ENCODE measurements at regions not wholly inside any gene's neighbourhood (a gene's known extent, or its start where the extent isn't known, plus 50 kb on each side); places are given as distances from the start of the nearest gene placed in this dataset.

GRCh38 chr2:128736689-128737545 is 418.2 kb upstream of the HS6ST1 start:
- FAIRE-seq (no peak), DNase-seq (ENCODE audit: low spot score) (no peak)

- DNase-seq (ENCODE audit: low spot score): no peak
- no peak for FAIRE-seq
Observed at GRCh38 chr2:128737546-128737826, 418.8 kb upstream of the HS6ST1 start.

GRCh38 chr2:128738446-128739110 is 419.9 kb upstream of the HS6ST1 start:
- no peak for FAIRE-seq
- no peak for DNase-seq (ENCODE audit: low spot score)

GRCh38 chr2:128742467-128742866 is 423.8 kb upstream of the HS6ST1 start:
- FAIRE-seq (no peak), DNase-seq (ENCODE audit: low spot score) (no peak)

- no peak for FAIRE-seq
- no peak for DNase-seq (ENCODE audit: low spot score)
Observed at GRCh38 chr2:128745946-128746345, 427.3 kb upstream of the HS6ST1 start.

- DNase-seq (ENCODE audit: low spot score): no peak
- FAIRE-seq: no peak
Observed at GRCh38 chr2:128746356-128746755, 427.7 kb upstream of the HS6ST1 start.

GRCh38 chr2:128748336-128748735 is 429.7 kb upstream of the HS6ST1 start:
- FAIRE-seq (no peak), DNase-seq (ENCODE audit: low spot score) (no peak)

GRCh38 chr2:128748835-128749605 is 430.4 kb upstream of the HS6ST1 start:
- no peak for FAIRE-seq
- no peak for DNase-seq (ENCODE audit: low spot score)

- FAIRE-seq (no peak), DNase-seq (ENCODE audit: low spot score) (no peak)
Observed at GRCh38 chr2:128750328-128751165, 431.9 kb upstream of the HS6ST1 start.

- DNase-seq (ENCODE audit: low spot score): no peak
- FAIRE-seq: no peak
Observed at GRCh38 chr2:128751746-128752145, 433.1 kb upstream of the HS6ST1 start.

- FAIRE-seq (no peak), DNase-seq (ENCODE audit: low spot score) (no peak)
Observed at GRCh38 chr2:128752691-128753263, 434.1 kb upstream of the HS6ST1 start.

- DNase-seq (ENCODE audit: low spot score): no peak
- no peak for FAIRE-seq
Observed at GRCh38 chr2:128753321-128753720, 434.7 kb upstream of the HS6ST1 start.

- DNase-seq (ENCODE audit: low spot score) (no peak), FAIRE-seq (no peak)
Observed at GRCh38 chr2:128753800-128754199, 435.1 kb upstream of the HS6ST1 start.

GRCh38 chr2:128754246-128754724 is 435.6 kb upstream of the HS6ST1 start:
- DNase-seq (ENCODE audit: low spot score) (no peak), FAIRE-seq (no peak)

- FAIRE-seq (no peak), DNase-seq (ENCODE audit: low spot score) (no peak)
Observed at GRCh38 chr2:128755695-128756364, 437.2 kb upstream of the HS6ST1 start.

- FAIRE-seq: no peak
Observed at GRCh38 chr2:128756365-128756717, 437.7 kb upstream of the HS6ST1 start.

GRCh38 chr2:128765811-128766210 is 447.1 kb upstream of the HS6ST1 start:
- FAIRE-seq (no peak), DNase-seq (ENCODE audit: low spot score) (no peak)

More at GRCh38 chr2:128756365-128756717, 437.7 kb upstream of the HS6ST1 start:
- no peak for DNase-seq (ENCODE audit: low spot score)

- FAIRE-seq (no peak), DNase-seq (ENCODE audit: low spot score) (no peak)
Observed at GRCh38 chr2:128768041-128768440, 449.4 kb upstream of the HS6ST1 start.

GRCh38 chr2:128769457-128770142 is 450.9 kb upstream of the HS6ST1 start:
- FAIRE-seq: no peak
- no peak for DNase-seq (ENCODE audit: low spot score)

Data from RCC 7860 (cell line).